ENCODE measurements at regions not wholly inside any gene's neighbourhood (a gene's known extent, or its start where the extent isn't known, plus 50 kb on each side); places are given as distances from the start of the nearest gene placed in this dataset.

DNA sequence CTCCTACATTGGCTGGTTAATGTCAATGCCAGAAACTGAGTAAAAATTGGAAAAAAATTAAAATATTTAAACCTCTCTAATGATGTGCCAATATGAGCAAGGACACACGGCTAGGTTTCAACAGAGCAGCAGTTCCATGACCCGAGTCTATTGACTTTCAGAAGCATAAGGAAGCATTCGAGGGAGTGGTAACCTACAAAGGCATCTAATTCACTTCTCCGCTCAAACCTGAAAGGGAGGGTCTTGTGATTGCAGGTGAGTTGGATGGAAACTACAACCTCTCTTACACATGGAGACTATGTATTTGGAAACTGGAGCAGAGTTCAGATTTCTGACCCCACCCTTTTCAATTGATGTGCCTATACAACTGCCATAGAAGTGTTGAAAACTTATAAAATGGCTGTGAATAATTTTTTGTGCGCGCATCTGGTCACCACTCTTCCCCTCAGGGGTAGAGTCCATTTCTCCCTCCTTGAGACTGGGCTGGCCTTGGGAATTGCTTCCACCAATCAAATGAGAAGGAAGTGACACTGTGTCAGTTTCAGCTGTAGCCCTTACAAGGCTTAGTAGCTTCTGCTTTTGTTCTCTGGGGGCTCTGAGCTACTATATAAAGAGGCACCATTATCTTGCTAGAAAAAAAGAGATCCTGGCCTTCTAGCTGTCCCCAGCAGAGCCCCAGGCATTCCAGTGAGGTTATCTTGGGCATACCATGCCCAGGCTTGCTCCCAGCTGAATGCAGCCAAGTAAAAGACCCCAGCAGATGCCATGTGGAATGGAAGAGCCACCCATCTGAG is 278.0 kb downstream of the EPHA4 start:
- TF ChIP-seq SP1 (CRISPR knock-in tag; conservative IDR thresholded peaks at IDR 0.05) (no peak), ATF1 (CRISPR knock-in tag; IDR thresholded peaks at IDR 0.05) (no peak)
- TF ChIP-seq, protein P1, sequence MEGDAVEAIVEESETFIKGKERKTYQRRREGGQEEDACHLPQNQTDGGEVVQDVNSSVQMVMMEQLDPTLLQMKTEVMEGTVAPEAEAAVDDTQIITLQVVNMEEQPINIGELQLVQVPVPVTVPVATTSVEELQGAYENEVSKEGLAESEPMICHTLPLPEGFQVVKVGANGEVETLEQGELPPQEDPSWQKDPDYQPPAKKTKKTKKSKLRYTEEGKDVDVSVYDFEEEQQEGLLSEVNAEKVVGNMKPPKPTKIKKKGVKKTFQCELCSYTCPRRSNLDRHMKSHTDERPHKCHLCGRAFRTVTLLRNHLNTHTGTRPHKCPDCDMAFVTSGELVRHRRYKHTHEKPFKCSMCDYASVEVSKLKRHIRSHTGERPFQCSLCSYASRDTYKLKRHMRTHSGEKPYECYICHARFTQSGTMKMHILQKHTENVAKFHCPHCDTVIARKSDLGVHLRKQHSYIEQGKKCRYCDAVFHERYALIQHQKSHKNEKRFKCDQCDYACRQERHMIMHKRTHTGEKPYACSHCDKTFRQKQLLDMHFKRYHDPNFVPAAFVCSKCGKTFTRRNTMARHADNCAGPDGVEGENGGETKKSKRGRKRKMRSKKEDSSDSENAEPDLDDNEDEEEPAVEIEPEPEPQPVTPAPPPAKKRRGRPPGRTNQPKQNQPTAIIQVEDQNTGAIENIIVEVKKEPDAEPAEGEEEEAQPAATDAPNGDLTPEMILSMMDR (IDR thresholded peaks at IDR 0.05) = no peak

Data from WTC11 (cell line).